ENCODE measurements at regions not wholly inside any gene's neighbourhood (a gene's known extent, or its start where the extent isn't known, plus 50 kb on each side); places are given as distances from the start of the nearest gene placed in this dataset.

GRCh38 chr2:225131898-225132297 lies 89.6 kb upstream of the DOCK10 start:
- DNase-seq = no peak

DNA sequence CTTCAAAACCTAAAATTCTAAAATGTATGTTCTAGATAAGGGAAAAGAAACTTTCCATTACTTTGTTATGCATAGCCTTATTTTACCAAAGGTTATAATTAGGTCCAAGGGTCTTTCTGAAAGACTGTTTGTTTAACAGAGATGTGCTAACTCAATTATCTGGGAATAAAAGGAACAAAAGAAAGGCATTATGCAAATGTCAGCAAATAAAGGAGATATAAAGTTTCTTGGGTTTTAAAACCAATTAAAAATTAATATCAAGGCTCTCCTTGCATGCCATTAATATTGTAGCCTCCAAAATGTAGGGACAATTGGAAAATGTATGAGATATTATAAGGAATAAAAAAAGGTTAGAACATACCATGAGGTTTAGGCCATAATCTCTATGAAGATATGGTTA lies 87.8 kb upstream of the DOCK10 start:
- no peak for DNase-seq

- no peak for DNase-seq
These were observed 82.2 kb upstream of the DOCK10 start for GRCh38 chr2:225124311-225125017.

- no peak for DNase-seq
These were observed 80.6 kb upstream of the DOCK10 start for GRCh38 chr2:225122583-225123486.

- no peak for DNase-seq
These were observed 79.7 kb upstream of the DOCK10 start for GRCh38 chr2:225122007-225122406.

GRCh38 chr2:225120186-225120585 lies 77.9 kb upstream of the DOCK10 start:
- DNase-seq = no peak

GRCh38 chr2:225117051-225117716 lies 74.9 kb upstream of the DOCK10 start:
- DNase-seq = no peak

DNA sequence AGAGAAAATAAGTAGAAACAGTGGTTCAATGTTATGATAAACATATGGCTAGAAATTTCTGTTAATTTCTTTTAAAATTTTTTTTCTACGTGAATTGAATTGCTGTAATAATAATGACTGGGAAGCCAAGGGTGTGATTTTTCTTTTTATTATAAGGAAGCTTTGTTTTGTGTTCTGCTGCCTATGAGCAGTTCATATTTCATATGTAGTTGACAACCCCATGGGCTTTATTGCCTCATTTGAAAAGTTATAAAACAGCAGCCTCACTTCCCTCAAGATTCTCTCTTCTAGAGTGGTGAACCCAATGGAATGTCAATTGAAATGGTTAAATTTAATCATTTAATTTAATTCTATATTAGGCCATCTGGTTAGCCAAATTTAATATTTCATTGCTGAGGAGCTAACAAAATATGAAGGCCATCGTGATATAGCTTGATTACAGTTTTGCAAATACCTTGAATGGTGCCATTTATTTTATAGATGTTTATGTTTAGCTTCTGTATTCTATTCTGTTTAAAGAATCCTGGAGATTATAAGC lies 72.6 kb upstream of the DOCK10 start:
- DNase-seq = no peak

DNA sequence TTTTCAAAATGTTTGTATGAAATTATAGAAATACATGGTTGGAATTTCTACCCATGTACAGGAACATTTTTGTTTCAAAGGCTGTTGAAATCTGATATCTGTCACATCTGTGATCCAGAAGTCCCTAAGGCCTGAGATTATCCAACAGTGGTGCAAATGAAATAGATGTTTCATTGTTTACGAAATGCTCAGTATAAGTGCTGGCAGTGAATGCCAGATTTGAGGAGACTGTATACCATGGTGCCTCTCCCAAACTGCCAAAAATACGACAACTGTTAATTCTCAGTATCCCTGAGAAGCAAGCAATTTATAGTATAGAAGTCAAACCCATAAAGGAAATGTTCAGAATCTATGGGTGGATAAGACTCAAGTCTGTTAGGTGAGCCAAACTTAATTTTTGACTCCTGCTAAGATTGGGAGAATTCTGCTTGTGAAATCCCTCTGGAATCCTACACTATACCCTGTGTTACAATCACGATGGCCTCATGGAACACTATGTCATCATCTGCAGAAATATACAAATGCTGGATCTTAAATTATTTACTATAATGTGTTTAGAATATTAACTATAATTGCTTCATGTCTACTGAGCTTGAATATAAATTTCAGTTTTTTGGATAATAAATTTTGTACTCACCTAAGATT lies 71.2 kb upstream of the DOCK10 start:
- peak; percentile 60 for DNase-seq

- DNase-seq = no peak
These were observed 70.3 kb upstream of the DOCK10 start for GRCh38 chr2:225112362-225113126.

- no peak for DNase-seq
These were observed 66.5 kb upstream of the DOCK10 start for GRCh38 chr2:225108805-225109204.

- DNase-seq = no peak
These were observed 62.7 kb upstream of the DOCK10 start for GRCh38 chr2:225104971-225105370.

DNA sequence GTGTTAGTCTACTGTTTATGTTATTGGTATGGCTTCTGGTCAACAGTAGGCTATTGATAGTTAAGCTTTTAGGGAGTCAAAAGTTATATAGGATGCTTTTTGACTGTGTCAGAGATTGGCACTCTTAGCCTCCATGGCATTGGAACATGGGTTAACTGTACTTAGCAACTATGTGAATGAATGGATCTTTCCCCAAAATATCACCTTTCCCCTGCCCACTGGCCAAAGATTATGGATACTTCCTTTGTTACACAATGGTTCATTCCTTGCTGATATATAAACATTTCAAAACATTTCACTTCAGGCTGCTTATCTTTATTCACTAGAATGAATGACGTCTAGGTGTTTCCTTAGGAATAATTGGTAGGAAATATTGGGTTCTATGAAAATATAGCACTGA lies 62.1 kb upstream of the DOCK10 start:
- DNase-seq = no peak

GRCh38 chr2:225103737-225104141 lies 61.5 kb upstream of the DOCK10 start:
- DNase-seq = no peak

DNA sequence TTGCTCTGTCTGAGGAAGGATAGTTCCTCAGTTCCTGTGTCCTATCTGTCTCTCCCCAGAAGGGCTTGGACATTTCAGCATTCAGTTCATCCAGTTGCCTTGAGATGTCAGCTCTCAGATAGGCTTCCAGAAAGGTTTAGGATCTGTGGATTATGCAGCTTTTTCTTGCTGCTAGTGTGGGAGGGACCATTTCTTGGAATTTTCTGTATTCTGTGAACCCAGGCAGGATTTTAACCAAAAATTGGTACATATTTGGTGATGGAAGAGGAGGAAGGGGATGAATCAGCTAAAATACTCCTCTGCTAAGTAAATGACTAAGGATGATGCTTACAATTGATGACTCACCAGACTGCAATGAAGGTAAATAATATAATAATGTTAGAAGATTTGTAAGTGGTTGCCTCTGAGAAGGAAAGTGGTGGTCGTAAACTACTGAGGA lies 58.6 kb upstream of the DOCK10 start:
- no peak for DNase-seq

- no peak for DNase-seq
These were observed 58.0 kb upstream of the DOCK10 start for GRCh38 chr2:225100269-225100668.

DNA sequence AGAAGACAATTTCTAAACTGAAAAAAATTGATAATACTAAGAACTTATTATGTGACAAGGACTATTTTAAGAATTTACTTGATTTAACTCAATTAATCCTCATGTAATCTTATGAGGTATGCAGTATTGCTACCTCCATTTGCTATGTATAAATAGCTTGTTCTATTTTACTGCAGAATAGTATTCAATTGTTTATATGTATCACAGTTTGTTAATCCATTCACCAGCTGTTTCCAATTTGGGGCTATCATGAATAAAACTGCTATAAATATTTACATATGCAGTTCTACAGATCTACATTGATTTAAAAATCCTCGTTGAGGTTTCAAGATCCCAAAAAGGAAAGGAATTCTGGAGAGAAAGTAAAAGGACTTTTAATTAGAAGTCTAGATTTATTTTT lies 54.8 kb upstream of the DOCK10 start:
- DNase-seq = no peak
